ENCODE measurements at regions not wholly inside any gene's neighbourhood (a gene's known extent, or its start where the extent isn't known, plus 50 kb on each side); places are given as distances from the start of the nearest gene placed in this dataset.
A peak's percentile ranks its signal among the peaks of the same experiment; 100 is the strongest.

GRCh38 chr5:6873359-6873758 is 160.1 kb downstream of the TENT4A start:
- Mint-ChIP-seq H3K27ac (no peak overlapping the region), H3K4me3 (no peak overlapping the region), H3K9me3 (peaks cover 0 to 2% of the 10 kb centered on the region in 2 donors), H3K4me1 (no peaks in the 10 kb centered on the region), H3K27me3 (ENCODE audit: low read depth in 2 of 2) (peaks cover 0 to 2% of the 10 kb centered on the region in 2 donors), H3K36me3 (no peaks in the 10 kb centered on the region)
- TF ChIP-seq CTCF (IDR thresholded peaks at IDR 0.05) = no peak
- ATAC-seq (no peak), DNase-seq (no peak)
- Histone ChIP-seq H3K27me3 (ENCODE audit: control insufficient read depth, insufficient read depth, low read length) (no peaks in the 10 kb centered on the region), H3K4me1 (ENCODE audit: control insufficient read depth, insufficient read depth, low read length) (no peaks in the 10 kb centered on the region), H3K27ac (ENCODE audit: low read length) (no peak overlapping the region), H3K9me3 (ENCODE audit: control insufficient read depth, insufficient read depth, low read length) (no peaks in the 10 kb centered on the region), H3K36me3 (ENCODE audit: control insufficient read depth, insufficient read depth, low read length) (no peaks in the 10 kb centered on the region), H3K4me3 (ENCODE audit: low read length) (no peak overlapping the region)
- intact Hi-C loops (cut with micrococcal nuclease) = no loop called here
- 88% methylated on average over 2 of the region's 3 CpGs for WGBS (ENCODE audit: insufficient coverage)

GRCh38 chr5:6875376-6875775 is 162.1 kb downstream of the TENT4A start:
- H3K4me3 ChIP-seq (ENCODE audit: low read length) = no peak overlapping the region
- no peak overlapping the region for H3K4me3 Mint-ChIP-seq
- H3K27ac ChIP-seq (ENCODE audit: low read length) = no peak overlapping the region
- no peaks in the 10 kb centered on the region for H3K9me3 ChIP-seq (ENCODE audit: control insufficient read depth, insufficient read depth, low read length)
- H3K27me3 Mint-ChIP-seq (ENCODE audit: low read depth in 2 of 2) = peaks cover 0 to 2% of the 10 kb centered on the region in 2 donors
- no peaks in the 10 kb centered on the region for H3K4me1 ChIP-seq (ENCODE audit: control insufficient read depth, insufficient read depth, low read length)
- no peak for DNase-seq
- no peaks in the 10 kb centered on the region for H3K36me3 Mint-ChIP-seq
- peaks cover 0 to 2% of the 10 kb centered on the region in 2 donors for H3K9me3 Mint-ChIP-seq
- H3K4me1 Mint-ChIP-seq = no peaks in the 10 kb centered on the region
- H3K27me3 ChIP-seq (ENCODE audit: control insufficient read depth, insufficient read depth, low read length) = no peaks in the 10 kb centered on the region
- ATAC-seq = no peak
- H3K27ac Mint-ChIP-seq = no peak overlapping the region
- TF ChIP-seq CTCF (IDR thresholded peaks at IDR 0.05) = no peak
- intact Hi-C loops (cut with micrococcal nuclease) = no loop called here
- WGBS (ENCODE audit: insufficient coverage) = 88% methylated on average over 5 of the region's 6 CpGs
- no peaks in the 10 kb centered on the region for H3K36me3 ChIP-seq (ENCODE audit: control insufficient read depth, insufficient read depth, low read length)

- intact Hi-C loops (cut with micrococcal nuclease) = no loop called here
- ATAC-seq (peak in 1 of 3 donors; percentile 21), DNase-seq (no peak)
- Histone ChIP-seq H3K4me3 (ENCODE audit: low read length) (no peak overlapping the region), H3K27ac (ENCODE audit: low read length) (no peak overlapping the region), H3K36me3 (ENCODE audit: control insufficient read depth, insufficient read depth, low read length) (no peaks in the 10 kb centered on the region), H3K9me3 (ENCODE audit: control insufficient read depth, insufficient read depth, low read length) (no peaks in the 10 kb centered on the region), H3K4me1 (ENCODE audit: control insufficient read depth, insufficient read depth, low read length) (no peaks in the 10 kb centered on the region), H3K27me3 (ENCODE audit: control insufficient read depth, insufficient read depth, low read length) (no peaks in the 10 kb centered on the region)
- Mint-ChIP-seq H3K36me3 (no peaks in the 10 kb centered on the region), H3K4me3 (no peak overlapping the region), H3K4me1 (no peaks in the 10 kb centered on the region), H3K27me3 (ENCODE audit: low read depth in 2 of 2) (peaks cover 0 to 2% of the 10 kb centered on the region in 2 donors), H3K9me3 (peaks cover 0 to 2% of the 10 kb centered on the region in 2 donors), H3K27ac (no peak overlapping the region)
- TF ChIP-seq CTCF (IDR thresholded peaks at IDR 0.05) = no peak
- 79% methylated on average over 12 of the region's 13 CpGs for WGBS (ENCODE audit: insufficient coverage)
Observed at GRCh38 chr5:6877986-6878828, 165.0 kb downstream of the TENT4A start.

GRCh38 chr5:6885581-6885980 is 172.3 kb downstream of the TENT4A start:
- Histone ChIP-seq H3K36me3 (ENCODE audit: control insufficient read depth, insufficient read depth, low read length) (no peaks in the 10 kb centered on the region), H3K4me1 (ENCODE audit: control insufficient read depth, insufficient read depth, low read length) (no peaks in the 10 kb centered on the region), H3K4me3 (ENCODE audit: low read length) (no peak overlapping the region), H3K27ac (ENCODE audit: low read length) (no peak overlapping the region), H3K9me3 (ENCODE audit: control insufficient read depth, insufficient read depth, low read length) (peaks cover 17% of the 10 kb centered on the region), H3K27me3 (ENCODE audit: control insufficient read depth, insufficient read depth, low read length) (no peaks in the 10 kb centered on the region)
- no peak for TF ChIP-seq CTCF (IDR thresholded peaks at IDR 0.05)
- 77% methylated on average over 2 of the region's 2 CpGs for WGBS (ENCODE audit: insufficient coverage)
- intact Hi-C loops (cut with micrococcal nuclease) = no loop called here
- Mint-ChIP-seq H3K4me1 (no peaks in the 10 kb centered on the region), H3K36me3 (no peaks in the 10 kb centered on the region), H3K9me3 (peaks cover 2 to 14% of the 10 kb centered on the region in 2 donors), H3K27me3 (ENCODE audit: low read depth in 2 of 2) (peaks cover 0 to 4% of the 10 kb centered on the region in 2 donors), H3K4me3 (no peak overlapping the region), H3K27ac (no peak overlapping the region)
- ATAC-seq (no peak), DNase-seq (no peak)
